Karpas-422 (cell line): ENCODE measurements at regions not wholly inside any gene's neighbourhood (a gene's known extent, or its start where the extent isn't known, plus 50 kb on each side); places are given as distances from the start of the nearest gene placed in this dataset.

Source experiments
- DNase-seq: peaks from one replicate; pipeline ENCODE4 v3.0.0-alpha.2; 2015
- H2AFZ ChIP-seq: fragments of 200-600 bp; sonication (generic); 2 replicates; pipeline ENCODE4 v1.6.1; 2014; ENCODE audit warnings: antibody characterized with exemption, low read length, mixed read lengths
- H3K27ac ChIP-seq: fragments of 200-600 bp; sonication (generic); 2 replicates; pipeline ENCODE4 v1.5.1; 2014; ENCODE audit warnings: mild to moderate bottlenecking, low read length, moderate library complexity
- H3K27me3 ChIP-seq: fragments of 200-600 bp; sonication (generic); 2 replicates; pipeline ENCODE4 v1.6.1; 2014; ENCODE audit warnings: low read length, mixed read lengths
- H3K36me3 ChIP-seq: fragments of 200-600 bp; sonication (generic); 2 replicates; pipeline ENCODE4 v1.6.1; 2014; ENCODE audit warnings: low read length, mixed read lengths; ENCODE audit not compliant: insufficient read depth
- H3K4me1 ChIP-seq: fragments of 200-600 bp; sonication (generic); 2 replicates; pipeline ENCODE4 v1.6.1; 2014; ENCODE audit warnings: mild to moderate bottlenecking, low read length, mixed read lengths
- H3K4me2 ChIP-seq: fragments of 200-600 bp; sonication (generic); 2 replicates; pipeline ENCODE4 v1.6.1; 2014; ENCODE audit warnings: low read length, low read depth, mild to moderate bottlenecking; ENCODE audit not compliant: poor library complexity, severe bottlenecking
- H3K4me3 ChIP-seq: fragments of 200-600 bp; sonication (generic); 2 replicates; pipeline ENCODE4 v1.5.1; 2014; ENCODE audit warnings: mild to moderate bottlenecking, antibody characterized with exemption, low read length, mixed read lengths
- H3K79me2 ChIP-seq: fragments of 200-600 bp; sonication (generic); 2 replicates; pipeline ENCODE4 v1.6.1; 2014; ENCODE audit warnings: mild to moderate bottlenecking, low read length, mixed read lengths
- H3K9ac ChIP-seq: fragments of 200-600 bp; sonication (generic); 2 replicates; pipeline ENCODE4 v1.6.0; 2014; ENCODE audit warnings: low read length
- H3K9me2 ChIP-seq: fragments of 200-600 bp; sonication (generic), shearing (Covaris generic); replicated peaks from 2 replicates; pipeline ENCODE4 v1.6.0; 2014; ENCODE audit warnings: mild to moderate bottlenecking, low read length, moderate library complexity; ENCODE audit not compliant: insufficient read depth
- H3K9me3 ChIP-seq: fragments of 300-700, 200-600 bp; sonication (generic); 2 replicates; pipeline ENCODE4 v1.6.1; 2014; ENCODE audit warnings: low read length, mixed read lengths
- H4K20me1 ChIP-seq: fragments of 200-600 bp; sonication (generic); 2 replicates; pipeline ENCODE4 v1.6.1; 2014; ENCODE audit warnings: mild to moderate bottlenecking, antibody characterized with exemption, low read length, low read depth; ENCODE audit not compliant: insufficient read depth

DNA sequence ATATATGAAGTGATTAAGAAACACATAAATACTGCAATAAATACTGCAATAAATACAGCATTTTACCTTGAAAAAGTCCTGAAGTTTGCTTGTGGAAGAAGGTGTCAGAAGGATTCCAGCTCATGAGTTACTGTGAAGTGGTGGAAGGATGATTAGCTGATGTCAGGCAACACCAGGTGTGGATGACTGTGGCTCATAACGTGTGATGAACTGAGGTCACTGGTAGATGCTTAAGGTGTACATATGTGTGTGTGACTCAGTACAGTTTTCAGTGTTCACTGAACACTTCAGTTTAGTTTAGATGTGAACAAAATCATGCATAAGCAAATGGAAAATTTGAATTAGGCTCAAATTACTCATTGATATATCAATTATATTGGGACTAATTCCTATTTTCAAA lies 1045.0 kb downstream of the NTRK3 start:
- no peaks in the 10 kb centered on the region for H3K9me2 ChIP-seq
- no peak overlapping the region for H2AFZ ChIP-seq
- no peaks in the 10 kb centered on the region for H4K20me1 ChIP-seq
- H3K4me2 ChIP-seq: no peak overlapping the region
- H3K27ac ChIP-seq: no peak overlapping the region
- H3K9ac ChIP-seq: no peak overlapping the region
- no peak overlapping the region for H3K4me3 ChIP-seq
- DNase-seq: no peak
- H3K79me2 ChIP-seq: no peaks in the 10 kb centered on the region
- H3K9me3 ChIP-seq: peaks cover 5% of the 10 kb centered on the region
- no peaks in the 10 kb centered on the region for H3K36me3 ChIP-seq
- no peaks in the 10 kb centered on the region for H3K27me3 ChIP-seq
- H3K4me1 ChIP-seq: no peaks in the 10 kb centered on the region

DNA sequence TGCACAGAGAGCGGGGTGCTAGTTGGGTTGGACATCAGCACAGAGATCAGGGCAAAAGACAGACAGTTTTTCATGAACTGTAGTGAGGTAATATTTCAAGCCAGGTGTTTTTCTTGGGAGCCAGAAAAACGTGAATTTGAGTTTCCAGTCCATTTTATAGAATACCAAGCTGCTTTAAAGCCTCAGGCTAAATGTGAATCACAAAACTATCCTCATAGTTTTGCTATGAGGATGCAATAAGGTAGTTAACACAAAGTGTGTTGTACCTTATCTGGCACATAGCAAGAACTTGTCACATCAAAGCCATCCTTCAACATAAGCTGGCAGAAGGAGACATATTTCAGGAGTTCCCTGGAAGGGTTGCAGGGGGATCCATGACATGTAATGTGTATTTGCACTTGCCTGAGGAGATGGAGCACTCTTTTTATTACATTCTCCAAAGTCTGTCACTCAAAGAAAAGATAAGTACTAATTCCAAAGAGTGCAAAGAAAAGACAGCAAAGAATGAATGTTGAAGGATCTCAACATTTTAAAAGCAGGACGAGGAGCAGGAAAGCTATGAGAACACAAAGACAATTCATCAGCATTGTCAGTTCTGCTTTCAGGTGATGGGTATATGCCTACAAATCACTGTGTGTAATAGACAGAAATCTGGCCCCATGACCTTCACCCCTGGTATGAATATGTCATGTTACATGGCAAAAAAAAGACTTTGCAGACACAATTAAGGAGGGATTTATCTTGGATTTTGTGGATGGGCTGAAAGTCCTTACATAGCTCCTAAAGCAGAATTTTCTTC lies 1046.4 kb downstream of the NTRK3 start:
- no peak overlapping the region for H3K27ac ChIP-seq
- H3K36me3 ChIP-seq: no peaks in the 10 kb centered on the region
- no peaks in the 10 kb centered on the region for H3K27me3 ChIP-seq
- H4K20me1 ChIP-seq: no peaks in the 10 kb centered on the region
- no peaks in the 10 kb centered on the region for H3K9me2 ChIP-seq
- no peaks in the 10 kb centered on the region for H3K79me2 ChIP-seq
- H3K9ac ChIP-seq: no peak overlapping the region
- H3K4me3 ChIP-seq: no peak overlapping the region
- H3K9me3 ChIP-seq: peaks cover 8% of the 10 kb centered on the region
- H2AFZ ChIP-seq: no peak overlapping the region
- no peak for DNase-seq
- H3K4me2 ChIP-seq: no peak overlapping the region
- H3K4me1 ChIP-seq: no peaks in the 10 kb centered on the region

DNA sequence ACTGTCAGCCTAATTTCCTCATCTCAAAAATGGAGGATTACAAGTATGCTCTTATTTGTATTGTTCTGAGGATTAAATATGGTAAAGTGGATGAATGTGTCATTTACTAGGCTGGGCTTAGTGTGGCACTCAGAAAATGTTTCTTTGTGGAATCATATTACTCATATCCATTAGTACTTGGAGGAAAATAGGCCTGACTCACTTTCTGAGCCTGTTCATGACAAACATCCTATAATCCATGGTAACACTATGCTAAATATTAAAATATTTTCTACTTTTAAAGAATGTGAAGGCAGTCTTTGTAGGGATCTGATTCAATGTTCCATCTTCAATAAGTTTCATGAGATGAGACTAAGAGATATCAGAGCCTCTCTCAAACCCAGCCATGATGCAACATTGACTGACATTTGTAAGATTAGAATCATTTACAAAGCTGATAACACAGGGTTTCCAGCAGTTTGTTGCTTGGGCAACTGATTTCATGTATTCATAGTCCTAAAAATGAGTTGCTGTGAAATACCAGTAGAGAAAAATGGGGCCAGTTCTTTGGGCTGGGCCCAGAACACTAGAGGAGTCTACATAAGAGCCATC lies 1048.5 kb downstream of the NTRK3 start:
- Histone ChIP-seq H3K4me2 (no peak overlapping the region), H3K27me3 (no peaks in the 10 kb centered on the region), H3K9me3 (peaks cover 10% of the 10 kb centered on the region), H3K9me2 (no peaks in the 10 kb centered on the region), H3K4me1 (no peaks in the 10 kb centered on the region), H3K4me3 (no peak overlapping the region), H2AFZ (no peak overlapping the region), H4K20me1 (no peaks in the 10 kb centered on the region), H3K79me2 (no peaks in the 10 kb centered on the region), H3K36me3 (no peaks in the 10 kb centered on the region), H3K27ac (no peak overlapping the region), H3K9ac (no peak overlapping the region)
- no peak for DNase-seq

DNA sequence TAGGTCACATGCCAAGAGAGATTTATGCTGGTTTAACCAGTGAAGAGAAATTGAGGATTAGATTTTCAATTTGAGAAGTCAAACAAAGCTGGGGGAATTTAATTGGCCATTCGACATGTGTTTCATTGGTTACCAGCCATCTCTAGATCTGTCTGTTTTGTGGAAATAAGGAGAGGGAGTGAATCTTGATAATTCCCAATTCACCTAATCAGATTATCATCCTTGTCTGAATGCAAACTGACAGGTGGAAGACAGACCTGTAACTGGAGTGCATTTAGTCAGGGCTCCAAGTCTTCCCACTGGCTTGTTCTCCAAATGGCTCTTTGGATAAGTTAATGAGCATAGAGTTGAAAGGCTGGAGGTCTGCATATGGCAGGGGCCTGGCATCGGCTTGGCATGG lies 1049.3 kb downstream of the NTRK3 start:
- Histone ChIP-seq H3K4me1 (no peaks in the 10 kb centered on the region), H4K20me1 (no peaks in the 10 kb centered on the region), H3K9ac (no peak overlapping the region), H3K79me2 (no peaks in the 10 kb centered on the region), H3K4me2 (no peak overlapping the region), H3K4me3 (no peak overlapping the region), H2AFZ (no peak overlapping the region), H3K36me3 (no peaks in the 10 kb centered on the region), H3K27ac (no peak overlapping the region), H3K9me3 (peaks cover 15% of the 10 kb centered on the region), H3K9me2 (no peaks in the 10 kb centered on the region), H3K27me3 (no peaks in the 10 kb centered on the region)
- DNase-seq: no peak

DNA sequence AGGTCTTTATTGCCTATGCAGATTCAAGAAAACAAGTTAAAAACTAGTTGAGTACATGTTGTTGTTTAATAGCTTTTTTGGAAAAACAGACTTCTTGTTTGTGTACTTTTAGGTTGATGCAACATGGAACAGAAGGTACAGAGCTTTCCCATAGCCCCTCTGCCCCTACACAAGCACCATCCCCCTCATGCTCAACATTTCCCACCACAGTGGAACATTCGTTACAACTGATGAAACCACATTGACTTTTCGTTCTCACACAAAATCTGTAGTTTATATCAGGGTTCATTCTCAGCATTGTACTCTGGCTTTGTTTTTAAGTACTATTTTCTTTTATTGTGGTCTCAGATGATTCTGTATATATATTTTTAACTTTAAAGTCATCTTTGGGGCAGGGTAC lies 1054.6 kb downstream of the NTRK3 start:
- Histone ChIP-seq H3K9ac (no peak overlapping the region), H2AFZ (no peak overlapping the region), H3K36me3 (no peaks in the 10 kb centered on the region), H3K9me2 (no peaks in the 10 kb centered on the region), H3K27me3 (no peaks in the 10 kb centered on the region), H3K27ac (no peak overlapping the region), H4K20me1 (no peaks in the 10 kb centered on the region), H3K4me3 (no peak overlapping the region), H3K4me2 (no peak overlapping the region), H3K4me1 (no peaks in the 10 kb centered on the region), H3K9me3 (peaks cover 12% of the 10 kb centered on the region), H3K79me2 (no peaks in the 10 kb centered on the region)
- no peak for DNase-seq

DNA sequence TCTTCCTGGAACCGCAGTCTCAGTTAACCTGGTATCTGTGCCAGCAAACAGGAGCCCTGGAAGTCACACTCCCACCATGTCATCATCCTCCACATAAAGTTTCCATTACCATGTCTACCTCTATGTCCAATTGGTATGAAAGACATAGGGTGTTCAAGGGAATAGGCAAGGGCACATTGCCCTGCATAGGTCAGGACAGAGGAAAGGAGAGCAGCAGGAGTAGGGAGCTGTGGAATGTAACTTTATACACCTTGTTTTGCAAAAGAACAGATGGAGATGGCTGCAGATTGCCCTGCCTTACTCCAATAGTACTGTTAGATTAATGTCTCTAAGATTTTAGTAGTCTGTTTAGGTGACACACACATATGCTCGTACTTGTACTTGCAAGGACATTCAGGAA lies 1056.4 kb downstream of the NTRK3 start:
- H3K9ac ChIP-seq: no peak overlapping the region
- H3K36me3 ChIP-seq: no peaks in the 10 kb centered on the region
- no peak overlapping the region for H2AFZ ChIP-seq
- H3K4me1 ChIP-seq: no peaks in the 10 kb centered on the region
- no peaks in the 10 kb centered on the region for H3K27me3 ChIP-seq
- no peak overlapping the region for H3K4me2 ChIP-seq
- H3K79me2 ChIP-seq: no peaks in the 10 kb centered on the region
- no peak overlapping the region for H3K4me3 ChIP-seq
- H3K9me3 ChIP-seq: peaks cover 15% of the 10 kb centered on the region
- no peaks in the 10 kb centered on the region for H4K20me1 ChIP-seq
- no peak for DNase-seq
- no peaks in the 10 kb centered on the region for H3K9me2 ChIP-seq
- no peak overlapping the region for H3K27ac ChIP-seq

DNA sequence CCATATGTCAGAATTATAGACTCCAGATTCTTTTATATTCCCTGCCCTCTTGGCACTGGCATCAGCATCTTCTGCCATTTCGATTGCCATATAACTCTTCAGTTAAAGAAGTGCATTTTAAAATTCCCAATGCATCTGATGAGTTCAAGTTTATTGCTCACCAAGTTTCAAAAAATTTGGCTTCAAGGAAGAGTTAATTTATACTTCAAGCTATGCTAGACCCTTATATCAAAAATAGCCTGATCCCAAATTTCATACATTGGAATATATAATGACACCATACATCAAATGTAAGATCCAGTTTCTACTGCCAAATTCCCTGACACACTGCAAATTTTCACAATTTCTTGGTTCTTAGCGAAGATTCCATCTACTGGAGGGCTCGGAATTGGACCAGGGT lies 1058.6 kb downstream of the NTRK3 start:
- H3K9me2 ChIP-seq: no peaks in the 10 kb centered on the region
- peaks cover 12% of the 10 kb centered on the region for H3K9me3 ChIP-seq
- no peak for DNase-seq
- no peaks in the 10 kb centered on the region for H3K79me2 ChIP-seq
- no peak overlapping the region for H2AFZ ChIP-seq
- no peaks in the 10 kb centered on the region for H3K27me3 ChIP-seq
- no peaks in the 10 kb centered on the region for H3K4me1 ChIP-seq
- H4K20me1 ChIP-seq: no peaks in the 10 kb centered on the region
- H3K27ac ChIP-seq: no peak overlapping the region
- no peak overlapping the region for H3K4me3 ChIP-seq
- H3K9ac ChIP-seq: no peak overlapping the region
- H3K36me3 ChIP-seq: no peaks in the 10 kb centered on the region
- no peak overlapping the region for H3K4me2 ChIP-seq

DNA sequence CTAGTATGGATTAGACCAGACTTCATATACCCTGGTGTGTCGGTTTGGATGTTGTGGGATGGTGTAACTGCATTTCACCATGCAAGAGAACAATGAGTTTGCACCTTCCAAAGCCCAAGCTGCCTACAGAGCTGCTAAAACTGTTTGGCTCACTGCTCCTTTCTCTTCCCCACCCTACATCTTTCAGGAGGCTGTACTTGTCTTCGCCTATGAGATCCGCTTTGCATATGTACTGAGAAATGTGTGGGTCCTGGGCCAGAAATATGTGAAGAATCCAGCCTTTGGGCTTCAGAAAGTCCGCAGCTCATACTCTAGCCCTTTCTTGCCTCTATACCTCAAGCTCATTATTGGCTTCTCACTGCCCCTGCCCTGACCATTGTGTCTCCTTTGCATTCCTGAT lies 1060.0 kb downstream of the NTRK3 start:
- no peak overlapping the region for H3K27ac ChIP-seq
- no peak for DNase-seq
- no peaks in the 10 kb centered on the region for H3K36me3 ChIP-seq
- no peaks in the 10 kb centered on the region for H3K27me3 ChIP-seq
- no peak overlapping the region for H3K9ac ChIP-seq
- H3K9me3 ChIP-seq: peaks cover 8% of the 10 kb centered on the region
- H3K4me2 ChIP-seq: no peak overlapping the region
- H3K4me1 ChIP-seq: no peaks in the 10 kb centered on the region
- H3K79me2 ChIP-seq: no peaks in the 10 kb centered on the region
- H4K20me1 ChIP-seq: no peaks in the 10 kb centered on the region
- no peak overlapping the region for H2AFZ ChIP-seq
- H3K9me2 ChIP-seq: no peaks in the 10 kb centered on the region
- H3K4me3 ChIP-seq: no peak overlapping the region
